ENCODE measurements at regions not wholly inside any gene's neighbourhood (a gene's known extent, or its start where the extent isn't known, plus 50 kb on each side); places are given as distances from the start of the nearest gene placed in this dataset.
A peak's percentile ranks its signal among the peaks of the same experiment; 100 is the strongest.

DNA sequence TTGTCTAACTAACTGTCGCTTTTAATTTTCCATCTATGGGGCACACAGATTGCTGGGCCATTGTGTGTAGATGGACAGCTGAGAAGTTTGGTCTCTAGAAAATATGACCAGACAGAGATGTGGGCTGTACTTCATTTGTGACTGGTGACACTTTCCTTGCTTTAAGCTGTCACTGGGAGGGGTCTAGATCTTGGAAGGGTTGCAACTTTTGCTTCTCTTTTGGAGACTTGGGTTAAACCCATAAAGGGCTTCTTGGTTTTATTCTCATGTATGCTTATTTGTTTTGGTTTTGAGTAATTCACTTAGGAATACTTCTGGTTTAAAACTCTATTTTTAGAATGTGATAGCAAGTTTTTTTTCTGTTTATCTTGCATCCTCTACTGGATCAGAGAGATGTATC is 80.2 kb downstream of the ETS2 start:
- DNase-seq (ENCODE audit: low read depth) = no peak

DNA sequence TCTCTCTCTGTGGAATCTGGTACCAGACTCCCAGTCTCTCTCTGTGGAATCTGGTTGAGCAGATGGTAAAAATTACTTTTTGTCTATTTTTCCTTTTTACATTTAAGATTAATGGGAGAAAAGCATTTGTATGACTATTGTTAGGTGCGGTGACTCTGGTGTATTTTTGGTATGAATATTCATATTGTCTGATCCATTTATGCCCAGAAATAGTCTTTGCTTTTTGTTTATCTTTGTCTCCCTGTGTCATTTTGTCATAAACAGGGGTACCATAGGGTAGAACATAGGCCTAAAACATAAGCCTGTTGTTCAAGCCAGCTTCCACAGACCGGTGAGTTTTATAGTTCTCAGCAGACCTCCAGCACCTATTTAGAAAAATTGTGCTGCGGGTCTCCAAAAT is 78.7 kb downstream of the ETS2 start:
- DNase-seq (ENCODE audit: low read depth) = no peak

DNA sequence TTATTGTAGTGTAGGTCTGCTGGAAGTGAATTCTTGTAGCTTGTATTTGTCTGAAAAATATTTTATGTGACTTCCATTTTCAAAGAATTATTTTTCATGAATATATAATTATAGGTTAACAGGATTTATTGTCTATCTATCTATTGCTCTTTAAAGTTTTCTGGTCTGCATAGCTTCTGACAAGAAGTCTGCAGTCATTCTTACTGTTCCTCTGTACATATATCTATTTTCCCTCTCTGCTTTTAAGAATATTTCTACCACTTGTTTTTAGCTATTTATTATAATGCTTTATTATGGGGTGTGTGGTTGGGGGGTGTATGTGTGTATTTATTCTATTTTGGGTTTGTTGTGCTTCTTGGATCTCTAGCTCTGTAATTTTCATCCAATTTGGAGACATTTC is 77.4 kb downstream of the ETS2 start:
- no peak for DNase-seq (ENCODE audit: low read depth)

DNA sequence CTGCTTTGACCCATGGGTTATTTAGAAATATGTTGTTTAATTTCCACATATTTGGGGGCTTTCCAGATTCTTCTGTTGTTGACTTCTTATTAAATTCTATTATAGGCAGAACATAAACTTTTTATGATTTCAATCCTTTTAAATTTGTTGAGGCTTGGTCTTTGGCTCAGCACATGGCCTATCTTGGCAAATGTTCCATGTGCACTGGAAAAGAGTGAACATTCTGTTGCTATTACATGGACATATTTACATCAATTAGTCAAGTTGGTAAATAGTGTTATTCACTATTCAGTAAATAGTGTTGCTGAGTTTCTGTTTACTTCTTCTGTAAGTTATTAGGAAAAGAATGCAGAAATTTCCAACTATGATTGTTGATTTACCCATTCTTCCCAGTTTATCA is 75.4 kb downstream of the ETS2 start:
- DNase-seq (ENCODE audit: low read depth) = no peak

- DNase-seq (ENCODE audit: low read depth) = no peak
Measured at GRCh38 chr21:38880577-38880966, 74.8 kb downstream of the ETS2 start.

- DNase-seq (ENCODE audit: low read depth) = peak; percentile 33
Measured at GRCh38 chr21:38879912-38880576, 74.3 kb downstream of the ETS2 start.

DNA sequence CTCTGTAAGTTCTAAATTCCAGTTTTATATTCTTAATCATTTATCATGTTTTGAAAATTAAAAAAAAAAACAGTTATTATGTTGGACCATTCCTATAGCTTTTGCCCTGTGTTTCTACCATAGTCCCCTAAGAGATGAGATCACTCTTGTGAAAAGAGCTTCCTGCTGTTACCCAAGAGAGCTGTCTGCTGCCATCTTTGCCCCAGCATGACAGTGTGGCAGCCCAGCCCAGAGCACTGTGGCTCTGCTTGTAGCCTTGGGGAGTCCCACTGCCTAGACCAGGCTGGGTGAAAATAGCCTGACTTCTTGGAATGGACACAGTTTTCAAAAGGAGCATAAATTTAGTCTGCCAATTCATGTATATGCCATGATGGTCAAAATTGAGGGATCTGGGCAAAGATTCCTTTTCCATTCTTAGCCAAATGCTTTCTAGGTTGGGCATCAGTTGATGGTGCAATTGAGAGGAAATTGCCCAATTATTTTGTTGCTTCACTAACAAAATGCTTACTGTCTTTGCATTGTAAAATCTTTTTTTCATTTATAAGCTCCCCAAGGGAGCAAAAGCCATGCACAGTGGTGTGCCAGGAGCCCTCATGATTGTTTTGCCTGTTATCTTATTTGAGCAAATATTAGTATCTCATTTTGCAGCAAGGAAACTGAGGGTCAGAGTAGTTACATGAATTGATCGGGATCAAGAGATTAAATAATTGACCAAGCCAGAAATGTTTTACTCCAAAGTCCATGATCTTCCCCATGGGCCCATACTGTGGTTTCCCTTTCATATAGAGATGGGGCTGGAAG is 72.8 kb downstream of the ETS2 start:
- peak; percentile 31 for DNase-seq (ENCODE audit: low read depth)

DNA sequence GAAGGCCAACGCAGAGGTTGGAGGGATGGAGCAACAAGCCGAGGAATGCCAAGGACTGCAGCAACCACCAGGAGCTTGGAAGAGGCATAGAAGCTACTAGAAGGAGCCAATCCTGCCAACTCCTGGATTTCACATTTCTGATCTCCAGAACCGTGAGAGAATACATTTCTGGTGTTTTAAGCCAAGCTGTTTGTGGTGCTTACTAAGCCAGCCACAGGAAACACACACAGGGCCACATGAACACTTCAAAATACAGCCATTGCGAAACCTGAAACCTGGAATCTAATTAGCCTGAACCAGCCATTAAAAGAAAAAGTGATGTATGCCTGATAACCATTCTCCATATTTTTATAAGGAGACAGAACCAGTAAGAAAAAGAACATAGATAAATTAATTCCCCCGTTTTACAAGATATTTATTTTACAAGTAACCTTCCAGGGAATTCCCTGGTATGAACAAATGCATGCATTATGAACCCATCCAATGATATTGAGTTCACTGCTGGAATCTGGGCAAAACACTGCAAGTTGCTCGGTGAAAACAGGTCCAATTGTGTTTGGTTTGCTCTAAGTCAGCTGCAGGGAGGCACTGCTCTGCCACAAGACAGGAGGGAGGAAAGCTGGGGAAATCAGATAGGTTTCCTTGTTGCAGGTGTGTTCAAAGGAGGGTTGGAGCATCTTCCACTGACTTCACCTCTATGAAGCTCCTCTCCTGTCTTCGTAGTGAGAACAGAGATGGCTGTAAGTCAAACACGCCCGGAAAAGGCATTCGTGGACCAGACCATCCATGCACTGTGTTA is 70.2 kb downstream of the ETS2 start:
- peak; percentile 77 for DNase-seq (ENCODE audit: low read depth)

All from amniotic epithelial cell (primary cell).